K562 (cell line): ENCODE measurements at regions not wholly inside any gene's neighbourhood (a gene's known extent, or its start where the extent isn't known, plus 50 kb on each side); places are given as distances from the start of the nearest gene placed in this dataset.

Experiments used
- ATAC-seq: fragments of 200-7000 bp; cut with Tn5 transposase; 3 replicates; pipeline ENCODE4 v1.9.1; 2020; ENCODE audit warnings: moderate library complexity
- BruUV-seq: library from RNA; stranded (reverse); fragments of 400-500 nt; replicated peaks from 2 replicates; lab custom pipeline; 2021; lab: Mats Ljungman, UMichigan
- CTCF ChIA-PET: fragments of 300-600 bp; formaldehyde crosslinking; extraction: SDS; loops from one replicate; lab custom pipeline; 2021; ENCODE audit warnings: low intra/inter-chr PET ratio; lab: Yijun Ruan, JAX
- POLR2A ChIA-PET: fragments of 300-600, 350-650 bp; sonication (Branson Sonifier 250); formaldehyde crosslinking; extraction: SDS; loops from one replicate; lab custom pipeline; 2021; ENCODE audit warnings: antibody characterized with exemption, inconsistent platforms; lab: Yijun Ruan, JAX
- DNase-seq, 4 experiments: peaks; one replicate each; pipeline versions ENCODE4 v3.0.0 to v3.0.0-alpha.2; 2011 to 2018; ENCODE audit warnings: low spot score in 3 of 4, mixed read lengths in 3 of 4; ENCODE audit errors: extremely low read depth in 1 of 4
- FAIRE-seq: peaks from 2 replicates; lab custom pipeline; 2011; peaks lifted over from hg19 to GRCh38; lab: Jason Lieb, UNC
- H2AFZ ChIP-seq: 2 replicates; pipeline ENCODE4 v1.6.0; 2011; ENCODE audit warnings: low read depth, low read length, control low read depth, inconsistent platforms
- H3K27ac ChIP-seq: fragments of 200-600 bp; 3 replicates; pipeline ENCODE4 v1.8.0; 2011; ENCODE audit warnings: low read depth, mild to moderate bottlenecking, control low read depth, inconsistent platforms, low read length, moderate library complexity, mixed read lengths; ENCODE audit errors: extremely low read depth
- H3K27me3 ChIP-seq, 2 experiments: fragments of 300-600 bp in 1 of 2; 2 replicates in 1 of 2; 3 replicates in 1 of 2; pipeline versions ENCODE4 v1.6.0 to v1.8.0; 2011; ENCODE audit warnings: inconsistent platforms in 2 of 2, low read length in 2 of 2, mild to moderate bottlenecking in 1 of 2, mixed read lengths in 1 of 2, moderate library complexity in 1 of 2; ENCODE audit not compliant: control insufficient read depth in 2 of 2, insufficient read depth in 2 of 2
- H3K36me3 ChIP-seq: fragments of 300-600 bp; 3 replicates; pipeline ENCODE4 v1.8.0; 2011; ENCODE audit warnings: mild to moderate bottlenecking, low read length, inconsistent platforms; ENCODE audit not compliant: control insufficient read depth, insufficient read depth
- H3K4me1 ChIP-seq, 2 experiments: fragments of 200-600 bp in 1 of 2; replicated peaks in 1 of 2; 2 replicates in 1 of 2; 3 replicates in 1 of 2; pipeline versions ENCODE4 v1.5.1 to v1.8.0; 2011; ENCODE audit warnings: inconsistent platforms in 2 of 2, low read length in 2 of 2, mild to moderate bottlenecking in 1 of 2, mixed read lengths in 1 of 2, moderate library complexity in 1 of 2; ENCODE audit not compliant: control insufficient read depth in 2 of 2, insufficient read depth in 2 of 2
- H3K4me2 ChIP-seq: 2 replicates; pipeline ENCODE4 v1.6.1; 2011; ENCODE audit warnings: low read length, control low read depth, inconsistent platforms, mixed read lengths; ENCODE audit not compliant: insufficient read depth
- H3K4me3 ChIP-seq: fragments of 200-600 bp; sonication (generic), shearing (Covaris generic); 2 replicates; pipeline ENCODE4 v1.5.1; 2016; ENCODE audit warnings: control low read depth, inconsistent platforms
- H3K79me2 ChIP-seq: fragments of 200-600 bp; 3 replicates; pipeline ENCODE4 v1.8.0; 2011; ENCODE audit warnings: low read length, inconsistent platforms; ENCODE audit not compliant: control insufficient read depth, insufficient read depth
- H3K9ac ChIP-seq, 2 experiments: 2 replicates each; pipeline versions ENCODE4 v1.6.0 to v1.6.1; 2011; ENCODE audit warnings: low read depth in 2 of 2, low read length in 2 of 2, control low read depth in 1 of 2, inconsistent platforms in 1 of 2, mild to moderate bottlenecking in 1 of 2, mixed read lengths in 1 of 2; ENCODE audit not compliant: insufficient read depth in 1 of 2
- H3K9me1 ChIP-seq: one replicate; pipeline ENCODE4 v1.6.0; 2011; ENCODE audit warnings: inconsistent platforms, mild to moderate bottlenecking, low read length, moderate library complexity; ENCODE audit not compliant: control insufficient read depth, insufficient read depth
- H3K9me3 ChIP-seq: replicated peaks from 2 replicates; pipeline ENCODE4 v1.5.1; 2011; ENCODE audit warnings: low read depth, low read length, inconsistent platforms; ENCODE audit not compliant: control insufficient read depth, insufficient read depth
- H4K20me1 ChIP-seq: replicated peaks from 2 replicates; pipeline ENCODE4 v1.6.1; 2011; ENCODE audit warnings: low read length, inconsistent platforms, mixed read lengths; ENCODE audit not compliant: control insufficient read depth, insufficient read depth
- BRF1 ChIP-seq: IDR thresholded peaks from 3 replicates; pipeline ENCODE4 v1.6.1; 2011; ENCODE audit warnings: borderline replicate concordance, mild to moderate bottlenecking; ENCODE audit not compliant: insufficient read length; ENCODE audit errors: extremely low read depth
- CHD1 ChIP-seq: fragments of 200-600 bp; sonication (generic); IDR thresholded peaks from one replicate; pipeline ENCODE4 v1.6.1; 2012; ENCODE audit warnings: mild to moderate bottlenecking, moderate library complexity, low read length, inconsistent platforms
- HIVEP1 ChIP-seq: fragments of 250-450 bp; sonication (Bioruptor Pico); IDR thresholded peaks from 2 replicates; pipeline ENCODE4 v1.4.0; 2020; ENCODE audit warnings: mild to moderate bottlenecking
- MAFF ChIP-seq: IDR thresholded peaks from 2 replicates; pipeline ENCODE4 v1.6.1; 2012; ENCODE audit warnings: low read length, improper control_type of control experiment
- MLLT1 ChIP-seq, 2 experiments: fragments of 450-650 bp; IDR thresholded peaks; 2 replicates each; pipeline ENCODE4 v1.6.1; 2016
- POLR2AphosphoS5 ChIP-seq: IDR thresholded peaks from 2 replicates; pipeline ENCODE4 v1.6.1; 2011; ENCODE audit warnings: mild to moderate bottlenecking, low read depth, low read length, moderate library complexity; ENCODE audit not compliant: control insufficient read depth, insufficient read depth
- POLR2H ChIP-seq: IDR thresholded peaks from 2 replicates; pipeline ENCODE4 v1.6.1; 2016; ENCODE audit warnings: missing genetic modification characterization, low read depth, mild to moderate bottlenecking, control low read depth, missing compliant biosample characterization, moderate library complexity
- RFX7 ChIP-seq: fragments of 250-450 bp; sonication (Bioruptor Pico); IDR thresholded peaks from 2 replicates; pipeline ENCODE4 v1.5.1; 2021; ENCODE audit warnings: mild to moderate bottlenecking
- ZNF57 ChIP-seq: fragments of 450-650 bp; formaldehyde crosslinking; IDR thresholded peaks from 2 replicates; pipeline ENCODE4 v1.4.0; 2020; ENCODE audit warnings: mild to moderate bottlenecking, moderate library complexity
- ZNF778 ChIP-seq: fragments of 450-650 bp; formaldehyde crosslinking; IDR thresholded peaks from 2 replicates; pipeline ENCODE4 v1.4.0; 2020; ENCODE audit warnings: mild to moderate bottlenecking, moderate library complexity
- WGBS: fragments of 100-300 bp; shearing (Covaris generic); methylation state at CpG from one replicate; pipeline ENCODE4 v1.1.6; 2016; ENCODE audit warnings: low coverage, mixed read lengths; ENCODE audit not compliant: insufficient coverage; ENCODE audit errors: missing lambda C conversion rate; 5-methylcytosine and 5-hydroxymethylcytosine counted together
- in situ Hi-C: fragments of 300-500 bp; cut with MboI; formaldehyde crosslinking; loops from 4 replicates; pipeline ENCODE4 v1.15.0; 2018; ENCODE audit warnings: inconsistent platforms, mixed read lengths
- intact Hi-C: fragments of 100-400 bp; cut with micrococcal nuclease; formaldehyde crosslinking; loops from 2 replicates; pipeline ENCODE4 v1.14.2; 2022

GRCh38 chr1:213666922-213667321 lies 320.9 kb upstream of the PROX1 start (continued):
- TF ChIP-seq MLLT1 (IDR thresholded peaks at IDR 0.05) = no peak
- TF ChIP-seq, all 486 proteins: peak for 0

GRCh38 chr1:213669512-213669911 lies 318.3 kb upstream of the PROX1 start:
- FAIRE-seq (no peak), ATAC-seq (no peak), DNase-seq (no peak)
- no peaks in the 10 kb centered on the region for H3K4me1 ChIP-seq
- no peak overlapping the region for H2AFZ ChIP-seq
- POLR2A ChIA-PET = no interaction called here
- no peaks in the 10 kb centered on the region for H4K20me1 ChIP-seq
- CTCF ChIA-PET = no interaction called here
- H3K27me3 ChIP-seq = no peaks in the 10 kb centered on the region
- no peak overlapping the region for H3K27ac ChIP-seq
- in situ Hi-C loops = no loop called here
- no peak overlapping the region for H3K4me2 ChIP-seq
- H3K9me3 ChIP-seq = no peaks in the 10 kb centered on the region
- H3K9me1 ChIP-seq = no peaks in the 10 kb centered on the region
- intact Hi-C loops = no loop called here
- H3K4me3 ChIP-seq = no peak overlapping the region
- no peak overlapping the region for H3K9ac ChIP-seq
- BruUV-seq = no TSS peak
- no peaks in the 10 kb centered on the region for H3K79me2 ChIP-seq
- 11% methylated on average over 7 of the region's 7 CpGs for WGBS
- TF ChIP-seq ZNF57 = no peak
- no peak for TF ChIP-seq RFX7 (CRISPR knock-in tag)
- TF ChIP-seq HIVEP1 (CRISPR knock-in tag) = no peak
- TF ChIP-seq POLR2AphosphoS5 = no peak
- TF ChIP-seq POLR2H = no peak
- no peak for TF ChIP-seq BRF1
- no peak for TF ChIP-seq MAFF
- TF ChIP-seq CHD1 = no peak
- no peak for TF ChIP-seq ZNF778 (CRISPR knock-in tag)
- no peaks in the 10 kb centered on the region for H3K36me3 ChIP-seq
